ENCODE measurements at regions not wholly inside any gene's neighbourhood (a gene's known extent, or its start where the extent isn't known, plus 50 kb on each side); places are given as distances from the start of the nearest gene placed in this dataset.

DNA sequence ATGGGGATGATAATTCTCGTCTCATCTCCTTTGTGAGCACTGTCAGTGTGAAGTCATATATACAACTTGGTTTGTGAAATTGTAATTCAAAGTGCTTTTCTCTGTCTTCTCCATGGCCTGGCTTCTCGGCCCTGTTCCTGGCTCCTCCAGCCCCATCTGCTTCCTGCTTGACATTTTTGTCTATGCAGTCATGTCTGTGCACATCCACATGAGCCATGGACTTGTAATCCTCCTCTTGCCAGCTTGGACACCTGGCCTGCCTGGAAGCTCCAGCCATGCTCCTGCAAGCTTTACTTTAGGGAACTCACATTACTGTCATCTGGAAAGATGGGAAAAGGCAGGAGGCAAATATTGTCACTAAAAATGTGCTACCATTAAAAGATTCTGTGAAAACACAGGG, 576.0 kb upstream of the DPP6 start (continued):
- TF ChIP-seq, protein P1, sequence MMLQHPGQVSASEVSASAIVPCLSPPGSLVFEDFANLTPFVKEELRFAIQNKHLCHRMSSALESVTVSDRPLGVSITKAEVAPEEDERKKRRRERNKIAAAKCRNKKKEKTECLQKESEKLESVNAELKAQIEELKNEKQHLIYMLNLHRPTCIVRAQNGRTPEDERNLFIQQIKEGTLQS (IDR thresholded peaks at IDR 0.05) = no peak
- TF ChIP-seq YY1 (IDR thresholded peaks at IDR 0.05) = no peak

DNA sequence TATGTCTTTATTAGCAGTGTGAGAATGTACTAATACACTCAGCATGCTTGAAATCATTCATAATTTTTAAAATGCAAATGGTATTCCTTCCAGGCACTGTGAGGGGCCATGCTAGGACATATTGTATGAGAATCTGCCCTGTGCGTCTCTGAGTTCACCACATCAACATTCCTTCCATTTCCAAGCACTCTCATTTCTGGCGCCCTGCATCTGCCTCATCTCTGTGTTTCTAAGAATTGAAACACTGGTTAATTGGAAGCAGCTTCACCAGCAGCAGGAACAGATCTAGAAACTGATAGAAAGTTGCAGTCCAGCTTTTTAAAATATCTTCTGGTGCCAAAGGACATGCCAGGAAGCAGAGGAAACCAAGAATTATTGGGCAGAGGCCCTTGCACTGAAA, 555.9 kb upstream of the DPP6 start:
- TF ChIP-seq HNF4G (IDR thresholded peaks at IDR 0.05) (no peak), FOXA1 (IDR thresholded peaks at IDR 0.05) (no peak), RXRA (IDR thresholded peaks at IDR 0.05) (no peak), SP1 (IDR thresholded peaks at IDR 0.05) (no peak), EGR1 (IDR thresholded peaks at IDR 0.05; ENCODE audit: low read depth in 2 of 2) (no peak), HNF4A (conservative IDR thresholded peaks at IDR 0.05) (no peak), GABPA (IDR thresholded peaks at IDR 0.05 in 1 of 2, conservative IDR thresholded peaks at IDR 0.05 in 1 of 2) (no peak), FOXA2 (IDR thresholded peaks at IDR 0.05) (no peak)
- TF ChIP-seq, protein P1 (IDR thresholded peaks at IDR 0.05) = no peak
- TF ChIP-seq, protein P2, sequence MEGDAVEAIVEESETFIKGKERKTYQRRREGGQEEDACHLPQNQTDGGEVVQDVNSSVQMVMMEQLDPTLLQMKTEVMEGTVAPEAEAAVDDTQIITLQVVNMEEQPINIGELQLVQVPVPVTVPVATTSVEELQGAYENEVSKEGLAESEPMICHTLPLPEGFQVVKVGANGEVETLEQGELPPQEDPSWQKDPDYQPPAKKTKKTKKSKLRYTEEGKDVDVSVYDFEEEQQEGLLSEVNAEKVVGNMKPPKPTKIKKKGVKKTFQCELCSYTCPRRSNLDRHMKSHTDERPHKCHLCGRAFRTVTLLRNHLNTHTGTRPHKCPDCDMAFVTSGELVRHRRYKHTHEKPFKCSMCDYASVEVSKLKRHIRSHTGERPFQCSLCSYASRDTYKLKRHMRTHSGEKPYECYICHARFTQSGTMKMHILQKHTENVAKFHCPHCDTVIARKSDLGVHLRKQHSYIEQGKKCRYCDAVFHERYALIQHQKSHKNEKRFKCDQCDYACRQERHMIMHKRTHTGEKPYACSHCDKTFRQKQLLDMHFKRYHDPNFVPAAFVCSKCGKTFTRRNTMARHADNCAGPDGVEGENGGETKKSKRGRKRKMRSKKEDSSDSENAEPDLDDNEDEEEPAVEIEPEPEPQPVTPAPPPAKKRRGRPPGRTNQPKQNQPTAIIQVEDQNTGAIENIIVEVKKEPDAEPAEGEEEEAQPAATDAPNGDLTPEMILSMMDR (IDR thresholded peaks at IDR 0.05; ENCODE audit: low read depth, low read length, missing input control) = no peak
- TF ChIP-seq, protein P3, sequence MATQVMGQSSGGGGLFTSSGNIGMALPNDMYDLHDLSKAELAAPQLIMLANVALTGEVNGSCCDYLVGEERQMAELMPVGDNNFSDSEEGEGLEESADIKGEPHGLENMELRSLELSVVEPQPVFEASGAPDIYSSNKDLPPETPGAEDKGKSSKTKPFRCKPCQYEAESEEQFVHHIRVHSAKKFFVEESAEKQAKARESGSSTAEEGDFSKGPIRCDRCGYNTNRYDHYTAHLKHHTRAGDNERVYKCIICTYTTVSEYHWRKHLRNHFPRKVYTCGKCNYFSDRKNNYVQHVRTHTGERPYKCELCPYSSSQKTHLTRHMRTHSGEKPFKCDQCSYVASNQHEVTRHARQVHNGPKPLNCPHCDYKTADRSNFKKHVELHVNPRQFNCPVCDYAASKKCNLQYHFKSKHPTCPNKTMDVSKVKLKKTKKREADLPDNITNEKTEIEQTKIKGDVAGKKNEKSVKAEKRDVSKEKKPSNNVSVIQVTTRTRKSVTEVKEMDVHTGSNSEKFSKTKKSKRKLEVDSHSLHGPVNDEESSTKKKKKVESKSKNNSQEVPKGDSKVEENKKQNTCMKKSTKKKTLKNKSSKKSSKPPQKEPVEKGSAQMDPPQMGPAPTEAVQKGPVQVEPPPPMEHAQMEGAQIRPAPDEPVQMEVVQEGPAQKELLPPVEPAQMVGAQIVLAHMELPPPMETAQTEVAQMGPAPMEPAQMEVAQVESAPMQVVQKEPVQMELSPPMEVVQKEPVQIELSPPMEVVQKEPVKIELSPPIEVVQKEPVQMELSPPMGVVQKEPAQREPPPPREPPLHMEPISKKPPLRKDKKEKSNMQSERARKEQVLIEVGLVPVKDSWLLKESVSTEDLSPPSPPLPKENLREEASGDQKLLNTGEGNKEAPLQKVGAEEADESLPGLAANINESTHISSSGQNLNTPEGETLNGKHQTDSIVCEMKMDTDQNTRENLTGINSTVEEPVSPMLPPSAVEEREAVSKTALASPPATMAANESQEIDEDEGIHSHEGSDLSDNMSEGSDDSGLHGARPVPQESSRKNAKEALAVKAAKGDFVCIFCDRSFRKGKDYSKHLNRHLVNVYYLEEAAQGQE (IDR thresholded peaks at IDR 0.05) = no peak
- TF ChIP-seq, protein P4, sequence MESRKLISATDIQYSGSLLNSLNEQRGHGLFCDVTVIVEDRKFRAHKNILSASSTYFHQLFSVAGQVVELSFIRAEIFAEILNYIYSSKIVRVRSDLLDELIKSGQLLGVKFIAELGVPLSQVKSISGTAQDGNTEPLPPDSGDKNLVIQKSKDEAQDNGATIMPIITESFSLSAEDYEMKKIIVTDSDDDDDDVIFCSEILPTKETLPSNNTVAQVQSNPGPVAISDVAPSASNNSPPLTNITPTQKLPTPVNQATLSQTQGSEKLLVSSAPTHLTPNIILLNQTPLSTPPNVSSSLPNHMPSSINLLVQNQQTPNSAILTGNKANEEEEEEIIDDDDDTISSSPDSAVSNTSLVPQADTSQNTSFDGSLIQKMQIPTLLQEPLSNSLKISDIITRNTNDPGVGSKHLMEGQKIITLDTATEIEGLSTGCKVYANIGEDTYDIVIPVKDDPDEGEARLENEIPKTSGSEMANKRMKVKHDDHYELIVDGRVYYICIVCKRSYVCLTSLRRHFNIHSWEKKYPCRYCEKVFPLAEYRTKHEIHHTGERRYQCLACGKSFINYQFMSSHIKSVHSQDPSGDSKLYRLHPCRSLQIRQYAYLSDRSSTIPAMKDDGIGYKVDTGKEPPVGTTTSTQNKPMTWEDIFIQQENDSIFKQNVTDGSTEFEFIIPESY (IDR thresholded peaks at IDR 0.05) = no peak
- H3K27ac ChIP-seq (ENCODE audit: low read depth in 1 of 2, low read length in 2 of 2) = no peak overlapping the region
- H3K4me3 ChIP-seq (ENCODE audit: low read depth in 1 of 3, low read length in 3 of 3) = no peak overlapping the region
- H3K27me3 ChIP-seq (ENCODE audit: control insufficient read depth in 4 of 4, insufficient read depth in 4 of 4, low read length in 3 of 4) = peaks cover 0 to 8% (median 0%) of the 10 kb centered on the region in 4 donors
- H3K36me3 ChIP-seq (ENCODE audit: control insufficient read depth in 4 of 4, insufficient read depth in 3 of 4, low read depth in 1 of 4, low read length in 3 of 4) = no peaks in the 10 kb centered on the region
- no peaks in the 10 kb centered on the region for H3K9me3 ChIP-seq (ENCODE audit: control insufficient read depth in 4 of 4, low read length in 3 of 4)
- WGBS = 78% methylated on average over 2 of the region's 2 CpGs
- H3K9ac ChIP-seq (ENCODE audit: low read depth in 1 of 2, low read length in 2 of 2) = no peak overlapping the region
- no peak for DNase-seq (ENCODE audit: low spot score)
- no peaks in the 10 kb centered on the region for H3K4me1 ChIP-seq (ENCODE audit: control insufficient read depth in 4 of 4, insufficient read depth in 4 of 4, low read length in 3 of 4)

DNA sequence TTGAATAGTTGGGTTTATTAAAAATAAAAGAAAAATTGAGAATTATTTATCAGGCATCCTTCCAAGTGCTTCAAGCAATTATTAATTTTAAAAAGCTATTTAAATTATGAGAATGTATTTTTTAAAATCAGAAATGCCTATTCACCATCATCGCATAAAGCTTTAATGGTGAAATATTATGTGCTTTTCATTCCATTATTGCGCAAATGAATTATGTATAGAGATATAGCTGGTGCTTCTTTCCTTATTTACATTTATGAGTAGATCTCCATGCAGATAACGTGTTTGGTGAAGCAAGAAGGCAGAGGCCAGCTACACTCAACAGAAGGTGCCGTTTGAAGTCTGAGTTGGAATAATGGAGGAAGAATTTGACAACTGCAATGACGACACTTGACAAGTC, 549.1 kb upstream of the DPP6 start:
- WGBS = 78% methylated on average over 5 of the region's 5 CpGs
- TF ChIP-seq, protein P4 (IDR thresholded peaks at IDR 0.05) = no peak
- TF ChIP-seq TAF1 (conservative IDR thresholded peaks at IDR 0.05) (no peak), FOXA1 (IDR thresholded peaks at IDR 0.05) (no peak), JUND (IDR thresholded peaks at IDR 0.05) (no peak), HNF4G (IDR thresholded peaks at IDR 0.05) (no peak), NR2F2 (IDR thresholded peaks at IDR 0.05) (no peak), RXRA (IDR thresholded peaks at IDR 0.05) (no peak), EGR1 (IDR thresholded peaks at IDR 0.05; ENCODE audit: low read depth in 2 of 2) (no peak), YY1 (IDR thresholded peaks at IDR 0.05) (no peak), RAD21 (IDR thresholded peaks at IDR 0.05) (no peak), HNF4A (conservative IDR thresholded peaks at IDR 0.05) (no peak)
- TF ChIP-seq, protein P1 (IDR thresholded peaks at IDR 0.05) = no peak
- TF ChIP-seq, protein P5, sequence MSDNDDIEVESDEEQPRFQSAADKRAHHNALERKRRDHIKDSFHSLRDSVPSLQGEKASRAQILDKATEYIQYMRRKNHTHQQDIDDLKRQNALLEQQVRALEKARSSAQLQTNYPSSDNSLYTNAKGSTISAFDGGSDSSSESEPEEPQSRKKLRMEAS (IDR thresholded peaks at IDR 0.05) = no peak
- Histone ChIP-seq H3K27ac (ENCODE audit: low read depth in 1 of 2, low read length in 2 of 2) (no peak overlapping the region), H3K9me3 (ENCODE audit: control insufficient read depth in 4 of 4, low read length in 3 of 4) (peaks cover 0 to 3% (median 2%) of the 10 kb centered on the region in 4 donors), H3K4me3 (ENCODE audit: low read depth in 1 of 3, low read length in 3 of 3) (no peak overlapping the region), H3K9ac (ENCODE audit: low read depth in 1 of 2, low read length in 2 of 2) (no peak overlapping the region), H3K36me3 (ENCODE audit: control insufficient read depth in 4 of 4, insufficient read depth in 3 of 4, low read depth in 1 of 4, low read length in 3 of 4) (no peaks in the 10 kb centered on the region), H3K27me3 (ENCODE audit: control insufficient read depth in 4 of 4, insufficient read depth in 4 of 4, low read length in 3 of 4) (no peaks in the 10 kb centered on the region), H3K4me1 (ENCODE audit: control insufficient read depth in 4 of 4, insufficient read depth in 4 of 4, low read length in 3 of 4) (no peaks in the 10 kb centered on the region)
- DNase-seq (ENCODE audit: low spot score) = no peak

Data from liver (tissue), 8 donors.